GM21423 (cell line): ENCODE measurements at regions not wholly inside any gene's neighbourhood (a gene's known extent, or its start where the extent isn't known, plus 50 kb on each side); places are given as distances from the start of the nearest gene placed in this dataset.
"Not testable (repeated sequence)": the region's sequence is repeated elsewhere in the genome, so short reads cannot be mapped to it uniquely, and the experiment has no call there.

Experiments used
- ATAC-seq: cut with Tn5 transposase; IDR thresholded peaks from one replicate; pipeline ENCODE4 v1.9.1; 2021; ENCODE audit warnings: mild to moderate bottlenecking, moderate library complexity; ENCODE audit not compliant: unreplicated experiment

DNA sequence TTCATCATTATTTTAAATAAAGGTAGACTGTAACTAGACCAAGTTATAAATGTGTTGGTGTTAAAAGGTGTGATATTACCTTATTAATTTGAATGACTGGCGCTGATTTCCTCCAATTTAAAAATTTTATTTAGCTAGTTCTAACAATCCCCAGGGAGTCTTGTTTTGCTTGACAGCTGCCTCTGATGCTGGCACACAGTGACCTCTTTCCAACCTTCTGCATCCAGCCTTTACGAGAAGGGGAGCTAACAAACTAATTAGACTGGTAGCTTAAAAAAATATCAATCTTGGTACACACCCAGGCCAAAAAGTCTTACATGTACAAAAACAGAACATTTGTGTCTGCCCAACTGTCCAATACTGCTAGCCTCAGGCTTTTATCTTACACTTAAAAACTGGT, 51.8 kb upstream of the ENPEP start:
- no peak for ATAC-seq

DNA sequence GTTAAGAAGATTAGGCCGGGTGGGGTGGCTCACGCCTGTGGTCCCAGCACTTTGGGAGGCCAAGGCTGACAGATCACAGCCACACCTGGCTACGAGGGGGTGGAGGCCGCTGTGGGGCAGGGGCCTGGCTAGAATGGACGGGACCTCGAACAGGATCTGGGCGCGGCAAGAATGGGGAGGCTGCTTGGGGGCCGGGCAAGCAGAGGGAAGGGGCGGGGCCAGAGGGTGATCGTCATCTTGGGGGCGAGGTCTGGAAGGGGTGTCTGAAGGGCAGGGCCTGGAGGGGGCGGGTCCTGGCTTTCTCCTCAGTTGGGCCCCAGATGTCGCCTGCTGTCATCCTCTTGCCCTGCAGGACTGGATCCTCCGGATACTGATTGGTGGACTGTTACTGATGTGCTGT, 57.3 kb upstream of the ENPEP start:
- no peak for ATAC-seq

DNA sequence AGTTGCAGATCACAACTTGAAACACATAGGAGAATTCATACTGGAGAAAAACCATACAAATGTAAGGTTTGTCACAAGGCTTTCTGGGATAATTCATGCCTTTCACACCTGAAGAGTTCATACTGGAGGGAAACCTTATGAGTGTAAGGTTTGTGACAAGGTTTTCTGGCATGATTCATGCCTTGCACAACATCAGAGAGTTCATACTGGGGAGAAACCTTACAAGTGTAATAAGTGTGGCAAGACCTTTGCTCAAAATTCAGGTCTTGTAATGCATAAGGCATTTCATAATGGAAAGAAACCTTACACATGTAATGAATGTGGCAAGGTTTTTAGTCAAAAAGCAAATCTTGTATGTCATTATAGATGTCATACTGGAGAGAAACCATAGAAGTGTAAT, 58.8 kb upstream of the ENPEP start:
- ATAC-seq = no peak

DNA sequence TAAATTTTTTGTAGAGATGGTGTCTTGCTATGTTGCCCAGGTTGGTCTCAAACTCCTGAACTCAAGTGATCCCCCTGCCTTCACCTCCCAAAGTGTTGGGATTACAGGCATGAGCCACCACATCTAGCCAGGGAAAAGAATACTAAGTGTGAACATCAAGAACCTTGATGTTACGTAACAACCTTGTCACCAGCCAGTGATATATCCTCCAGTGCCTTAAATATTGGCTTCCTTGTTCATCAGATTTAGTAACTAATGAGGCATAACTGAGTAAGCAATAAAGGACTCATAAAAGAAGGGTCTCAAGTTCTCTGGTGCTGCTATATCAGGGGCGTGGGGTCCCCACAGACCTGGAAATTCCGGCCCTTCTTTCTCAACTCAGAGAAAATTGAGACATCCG, 60.5 kb upstream of the ENPEP start:
- no peak for ATAC-seq

DNA sequence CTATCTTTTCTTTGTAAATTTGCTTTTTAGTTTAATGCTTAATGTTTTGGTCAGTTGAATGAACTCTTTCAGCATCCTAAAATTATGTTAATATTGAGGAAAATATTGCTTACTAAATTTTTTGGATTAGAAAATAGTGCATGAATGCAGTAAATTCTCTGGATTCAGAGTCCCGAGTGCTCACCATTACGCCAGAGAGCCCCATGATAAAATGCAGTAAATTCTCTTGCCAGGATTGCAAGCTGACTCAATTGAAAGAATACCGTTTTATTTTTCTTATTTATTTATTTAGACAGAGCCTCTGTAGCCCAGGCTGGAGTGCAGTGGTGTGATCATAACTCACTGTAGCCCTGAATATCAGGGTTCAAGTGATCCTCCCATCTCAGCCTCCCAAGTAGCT, 60.9 kb upstream of the ENPEP start:
- no peak for ATAC-seq

DNA sequence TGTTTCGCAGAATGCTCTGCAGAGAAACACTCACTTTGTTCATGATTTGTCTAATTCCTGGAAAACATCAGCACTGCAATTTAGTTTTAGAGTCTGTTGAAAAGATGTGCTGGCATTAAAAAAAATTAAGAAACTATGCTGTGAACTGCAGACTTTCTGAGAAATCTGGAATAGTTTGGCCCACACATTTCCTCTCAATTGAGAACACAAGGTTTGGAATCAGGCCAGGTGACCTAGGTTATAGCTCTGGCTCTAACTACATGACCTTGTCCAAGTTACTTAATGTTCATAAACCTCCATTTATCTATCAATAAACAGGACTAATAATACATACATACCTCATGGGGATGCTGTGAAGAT, 61.4 kb upstream of the ENPEP start:
- ATAC-seq = no peak

DNA sequence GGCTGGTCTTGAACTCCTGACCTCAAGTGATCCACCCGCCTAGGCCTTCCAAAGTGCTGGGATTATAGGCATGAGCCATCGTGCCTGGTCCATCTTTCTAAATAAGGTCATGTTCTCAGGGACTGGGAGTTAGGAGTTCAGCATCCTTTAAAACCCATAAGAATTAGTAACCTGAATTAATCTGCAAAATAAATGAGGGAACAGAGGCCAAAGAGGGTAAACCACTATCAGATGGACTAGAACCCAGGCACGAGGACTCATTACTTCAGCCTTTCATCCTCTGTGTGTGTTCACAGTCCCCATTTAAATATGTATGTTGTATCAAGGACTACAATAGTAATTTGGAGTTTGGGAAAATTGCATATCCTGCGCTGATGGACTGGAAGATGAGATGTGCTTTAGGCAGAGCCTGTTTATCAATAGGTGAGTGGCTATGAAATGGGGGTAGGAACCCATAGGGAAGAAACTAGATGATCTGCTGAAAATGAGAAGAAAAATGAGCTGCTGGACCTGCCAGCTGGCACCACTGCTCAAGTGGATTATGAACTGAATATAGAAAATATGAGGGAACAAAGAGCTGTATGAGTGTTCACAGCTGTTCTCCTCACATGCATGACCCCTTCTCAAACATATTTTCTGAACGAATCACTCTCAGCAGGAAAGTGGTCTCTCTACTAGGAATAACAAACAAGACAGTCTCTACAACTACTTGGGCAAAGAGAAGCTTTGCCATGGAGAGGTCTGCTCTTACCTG, 62.0 kb upstream of the ENPEP start:
- ATAC-seq = not testable (repeated sequence)

DNA sequence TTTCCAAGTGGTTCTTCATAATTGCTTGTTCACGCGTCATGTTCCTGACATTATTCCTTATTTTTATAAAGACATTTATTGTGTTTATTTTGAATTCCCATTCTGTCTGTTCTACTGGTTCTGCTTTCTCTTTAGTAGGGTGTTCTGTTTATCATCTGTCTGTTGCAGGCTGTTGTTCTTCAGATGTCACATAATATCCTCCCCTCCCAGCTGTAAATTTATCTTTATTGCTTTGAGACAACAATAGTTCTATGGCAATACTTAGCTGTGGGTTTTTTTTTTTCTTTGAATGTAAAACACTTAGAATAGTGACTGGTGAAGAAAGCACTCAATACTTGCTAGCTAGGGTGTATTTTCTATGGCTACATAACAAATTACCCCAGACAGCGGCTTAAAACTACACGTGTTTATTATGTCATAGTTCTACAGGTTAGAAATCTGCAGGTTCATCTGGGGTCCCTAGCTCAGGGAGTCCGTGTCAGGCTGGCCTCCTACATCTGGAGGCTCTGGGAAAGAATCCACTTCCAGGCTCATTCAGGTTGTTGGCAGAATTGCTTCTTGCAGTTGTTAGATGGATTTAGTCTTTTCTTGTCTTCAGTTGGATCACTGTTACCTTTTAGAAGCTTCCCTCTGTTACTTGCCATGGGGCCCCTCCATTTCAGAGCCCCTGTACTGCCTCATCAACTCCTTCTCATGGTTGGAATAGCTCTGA, 63.4 kb upstream of the ENPEP start:
- ATAC-seq = no peak

DNA sequence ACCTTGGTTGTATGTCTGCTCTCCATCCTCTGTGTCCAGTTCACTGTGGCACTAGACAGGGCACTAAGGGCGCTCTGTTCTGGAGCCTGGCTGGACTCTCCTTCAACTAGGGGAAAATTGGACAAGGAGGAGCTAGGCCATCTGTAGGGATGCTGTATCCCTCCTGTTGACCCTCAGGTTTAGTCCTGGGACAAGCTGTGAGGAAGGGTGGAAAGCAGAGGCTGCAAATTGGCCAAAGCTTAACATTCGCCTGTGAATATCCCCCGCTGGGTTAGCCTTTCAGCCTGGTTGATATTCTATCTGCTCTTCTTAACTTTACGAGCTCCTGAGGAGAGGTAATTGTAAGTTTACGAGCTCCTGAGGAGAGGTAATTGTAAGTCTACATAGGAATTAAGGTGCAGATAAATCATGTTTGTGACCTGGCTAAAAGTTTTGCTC, 64.4 kb upstream of the ENPEP start:
- no peak for ATAC-seq

DNA sequence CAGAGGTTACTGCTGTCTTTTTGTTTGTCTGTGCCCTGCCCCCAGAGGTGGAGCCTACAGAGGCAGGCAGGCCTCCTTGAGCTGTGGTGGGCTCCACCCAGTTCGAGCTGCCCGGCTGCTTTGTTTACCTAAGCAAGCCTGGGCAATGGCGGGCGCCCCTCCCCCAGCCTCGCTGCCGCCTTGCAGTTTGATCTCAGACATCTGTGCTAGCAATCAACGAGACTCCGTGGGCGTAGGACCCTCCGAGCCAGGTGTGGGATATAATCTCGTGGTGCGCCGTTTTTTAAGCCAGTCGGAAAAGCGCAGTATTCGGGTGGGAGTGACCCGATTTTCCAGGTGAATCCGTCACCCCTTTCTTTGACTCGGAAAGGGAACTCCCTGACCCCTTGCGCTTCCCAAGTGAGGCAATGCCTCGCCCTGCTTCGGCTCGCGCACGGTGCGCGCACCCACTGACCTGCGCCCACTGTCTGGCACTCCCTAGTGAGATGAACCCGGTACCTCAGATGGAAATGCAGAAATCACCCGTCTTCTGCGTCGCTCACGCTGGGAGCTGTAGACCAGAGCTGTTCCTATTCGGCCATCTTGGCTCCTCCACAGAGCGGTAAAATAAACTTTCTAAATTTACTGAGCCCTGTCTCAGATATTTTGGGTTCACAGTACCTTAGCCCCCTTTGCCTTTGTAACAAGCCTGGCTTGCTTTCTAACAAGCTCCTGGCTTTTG, 64.9 kb upstream of the ENPEP start:
- not testable (repeated sequence) for ATAC-seq

DNA sequence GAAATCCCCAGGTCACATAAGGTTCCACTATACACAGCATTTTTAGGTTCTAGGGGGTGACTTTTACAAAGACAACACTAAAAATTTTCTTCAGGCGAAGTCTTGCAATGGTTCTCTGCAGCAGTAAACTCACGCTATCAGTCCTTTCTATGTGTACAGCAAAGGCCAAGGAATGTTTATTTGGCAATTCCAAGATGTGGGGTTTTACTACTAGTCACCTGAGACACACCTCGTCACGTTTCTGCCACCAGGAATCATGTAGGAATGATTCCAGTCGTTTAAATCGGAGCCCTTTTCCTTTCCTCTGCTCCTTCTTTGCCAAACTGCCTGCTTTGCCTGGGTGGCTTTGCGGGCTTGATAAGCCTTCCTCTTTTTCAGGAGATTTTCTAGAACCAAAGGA, 75.9 kb upstream of the ENPEP start:
- ATAC-seq = no peak

DNA sequence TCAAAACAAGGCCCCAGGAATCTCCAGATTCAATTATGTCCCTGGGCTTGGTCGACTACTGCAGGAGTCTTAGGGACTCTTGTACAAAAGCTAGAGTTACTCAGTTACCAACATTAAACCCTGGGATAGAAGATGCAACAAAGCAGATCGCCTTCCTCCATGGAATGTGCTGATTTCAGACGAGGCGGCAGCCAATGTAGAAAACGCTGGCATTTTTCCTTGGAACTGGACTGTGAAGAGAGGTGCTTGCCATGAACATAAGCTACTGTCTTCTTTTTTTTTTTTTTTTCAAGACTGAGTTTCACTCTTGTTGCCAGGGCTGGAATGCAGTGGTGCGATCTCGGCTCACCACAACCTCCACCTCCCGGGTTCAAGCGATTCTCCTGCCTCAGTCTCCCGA, 76.9 kb upstream of the ENPEP start:
- not testable (repeated sequence) for ATAC-seq

DNA sequence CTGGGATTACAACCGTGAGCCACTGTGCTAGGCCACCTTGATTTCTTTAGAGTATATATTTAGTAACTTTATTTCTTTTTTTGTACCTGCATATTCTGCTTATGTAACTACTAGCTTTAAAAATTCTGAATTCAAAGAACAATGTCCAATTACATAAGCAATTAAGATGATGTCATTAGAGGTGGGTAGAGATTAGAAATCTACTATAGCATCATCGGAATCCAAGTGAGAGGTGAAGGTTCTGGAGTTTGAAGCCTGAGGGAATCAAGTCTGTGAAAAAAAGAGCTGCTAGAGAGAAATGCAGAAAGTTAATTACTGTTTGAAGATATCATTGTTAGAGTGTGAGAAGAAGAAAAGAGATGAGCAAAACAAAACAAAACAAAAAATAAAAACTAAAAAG, 79.0 kb upstream of the ENPEP start:
- ATAC-seq = no peak

DNA sequence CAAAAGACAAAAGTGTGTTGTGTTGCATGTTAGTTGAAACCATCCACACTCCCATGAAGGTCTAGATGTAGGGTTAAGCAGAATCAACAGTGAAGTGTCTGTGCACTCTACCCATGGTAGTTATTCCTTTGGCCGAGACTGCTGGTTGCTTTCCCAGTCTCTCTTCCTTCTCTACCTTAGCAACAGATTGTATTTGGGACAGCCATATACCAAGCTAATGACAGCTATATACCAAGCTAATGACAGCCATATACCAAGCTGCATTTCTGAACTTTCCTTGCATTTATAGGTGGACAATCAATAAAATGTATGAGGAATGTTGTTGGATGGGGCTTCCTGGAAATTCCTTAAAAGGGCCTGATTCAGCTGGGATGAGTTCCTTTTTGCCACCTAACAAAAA, 80.5 kb upstream of the ENPEP start:
- no peak for ATAC-seq

DNA sequence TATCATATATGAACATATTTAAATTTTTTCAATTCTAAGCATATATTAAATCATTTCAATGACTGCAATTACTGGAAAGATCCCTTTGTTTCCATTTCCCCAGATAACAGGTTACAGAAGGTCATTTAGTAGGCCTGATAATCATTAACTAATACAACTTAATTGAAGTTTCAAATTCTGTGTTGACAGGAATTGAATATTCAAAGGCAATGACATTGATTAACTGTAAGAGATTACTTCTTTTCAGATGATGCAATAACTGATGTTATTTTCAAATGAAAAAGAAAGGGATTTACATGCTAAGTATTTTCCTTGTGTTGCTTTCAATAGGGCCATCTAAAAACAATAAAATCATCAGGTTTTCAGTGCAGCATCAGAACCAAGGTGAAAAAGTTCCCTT, 81.1 kb upstream of the ENPEP start:
- ATAC-seq = no peak

DNA sequence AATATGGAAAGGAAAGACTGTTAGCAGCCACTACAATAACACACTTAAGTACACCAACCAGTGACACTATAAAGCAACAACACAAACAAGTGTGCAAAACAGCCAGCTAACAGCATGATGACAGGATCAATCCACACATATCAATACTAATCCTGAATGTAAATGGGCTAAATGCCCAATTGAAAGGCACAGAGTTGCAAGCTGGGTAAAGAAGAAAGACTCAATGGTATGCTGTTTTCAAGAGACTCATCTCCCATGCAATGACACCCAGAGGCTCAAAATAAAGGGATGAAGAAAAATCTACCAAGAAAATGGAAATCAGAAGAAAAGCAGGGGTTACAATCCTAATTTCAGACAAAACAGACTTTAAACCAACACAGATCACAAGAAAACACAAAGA, 94.2 kb upstream of the ENPEP start:
- ATAC-seq = no peak

DNA sequence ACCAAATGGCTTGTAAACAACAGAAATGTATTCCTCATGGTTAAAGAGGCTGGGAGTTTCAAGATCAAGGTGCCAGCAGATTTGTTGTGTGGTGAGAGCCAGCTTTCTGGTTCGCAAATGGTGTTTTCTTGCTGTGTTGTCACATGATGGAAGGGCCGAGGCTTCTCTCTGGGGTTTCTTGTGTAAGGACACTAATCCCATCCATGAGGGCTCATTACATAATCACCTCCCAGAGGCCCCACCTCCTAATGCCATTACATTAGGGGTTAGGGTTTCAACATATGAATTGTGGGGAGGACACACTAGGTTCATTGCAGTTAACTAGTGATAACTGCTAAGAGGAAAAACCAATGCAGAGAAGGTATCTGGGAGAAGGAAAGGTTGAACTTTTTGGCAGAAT, 103.5 kb upstream of the ENPEP start:
- no peak for ATAC-seq

DNA sequence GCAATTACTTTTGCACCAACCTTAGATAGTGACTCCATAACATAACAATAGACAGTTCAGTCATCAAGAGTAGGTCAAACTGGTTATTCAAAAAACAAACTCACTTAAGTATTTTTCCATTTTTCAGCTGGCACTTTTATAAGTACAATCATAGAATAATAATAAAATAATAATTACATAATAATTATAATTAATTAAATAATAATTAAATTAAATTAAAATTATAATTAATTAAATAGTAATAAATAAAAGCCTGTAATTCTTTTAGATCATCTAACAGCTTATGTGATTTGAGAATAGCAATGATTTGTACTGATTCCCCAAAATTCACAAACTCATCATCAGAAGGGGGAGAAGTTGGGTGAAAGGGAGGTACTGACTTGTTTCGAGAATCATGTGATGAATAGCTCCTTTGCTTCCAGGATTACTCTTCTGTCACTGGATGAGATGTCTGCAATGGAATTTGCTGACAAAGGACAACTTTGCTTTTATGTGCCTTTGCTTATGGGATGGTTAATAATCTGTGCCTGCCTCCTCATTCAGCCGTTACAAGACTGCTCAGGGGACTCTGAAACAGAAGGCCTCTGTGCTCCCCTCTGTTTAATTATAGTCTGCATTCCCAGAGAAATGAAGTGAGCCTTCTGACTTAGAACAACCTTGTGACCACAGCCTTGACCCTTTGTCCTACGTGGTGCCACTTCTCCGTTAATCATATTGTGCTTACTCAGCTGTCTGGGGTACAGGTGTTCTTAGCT, 104.8 kb upstream of the ENPEP start:
- ATAC-seq = no peak

DNA sequence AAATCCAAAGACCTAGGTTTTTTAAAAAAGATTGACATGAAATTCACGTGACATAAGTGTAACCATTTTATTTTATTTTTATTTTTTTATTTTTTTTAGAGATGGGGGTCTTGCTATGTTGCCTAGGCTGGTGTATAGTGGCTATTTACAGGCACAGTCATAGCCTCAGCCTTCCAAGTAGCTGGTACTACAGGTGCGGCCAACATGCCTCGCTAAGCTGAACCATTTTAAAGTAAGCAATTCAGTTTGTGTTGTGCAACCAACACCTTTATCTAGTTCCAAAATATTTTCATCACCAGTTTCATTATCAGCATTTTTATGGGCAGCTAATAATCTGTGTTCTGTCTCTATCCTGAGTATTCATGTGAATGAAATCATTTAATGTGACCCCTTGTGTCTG, 107.5 kb upstream of the ENPEP start:
- no peak for ATAC-seq

DNA sequence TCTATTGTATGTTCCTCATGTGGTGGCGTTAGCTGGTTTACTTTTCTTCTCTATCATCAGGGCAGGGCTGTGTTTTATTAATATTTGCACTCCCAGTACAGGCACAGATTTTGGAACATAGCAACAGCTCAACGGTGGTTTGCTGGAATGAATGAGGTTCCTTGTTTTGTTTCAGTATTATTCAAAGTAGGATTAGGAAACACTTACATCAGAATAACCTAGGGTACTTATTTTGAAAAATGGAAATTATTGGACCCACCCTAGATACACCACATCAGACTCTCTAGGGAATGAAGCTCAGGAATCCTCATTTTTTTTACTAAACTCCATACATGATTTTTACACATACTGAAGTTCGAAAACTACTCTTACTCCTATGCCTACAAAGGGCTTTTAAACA, 108.8 kb upstream of the ENPEP start:
- no peak for ATAC-seq

DNA sequence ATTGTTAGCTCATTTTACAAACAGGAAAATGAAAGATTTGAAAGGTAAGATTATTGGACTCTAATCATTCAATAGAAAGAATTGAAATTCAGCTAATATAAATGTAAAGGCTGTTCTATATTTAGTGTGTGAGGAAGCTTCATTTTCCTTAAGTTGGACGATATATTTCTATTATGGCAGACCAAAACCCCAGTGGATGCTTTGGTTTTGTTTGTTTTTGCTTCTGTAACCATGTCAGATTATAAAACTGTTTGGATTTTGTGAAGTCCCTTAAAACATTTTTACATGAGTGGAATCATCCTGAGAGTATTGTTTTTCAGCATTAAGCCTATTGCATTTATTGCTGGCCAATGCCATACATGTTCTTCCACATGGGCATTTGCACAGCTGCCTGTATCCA, 110.2 kb upstream of the ENPEP start:
- ATAC-seq = no peak
